Endothelial cell of umbilical vein (primary cell): ENCODE measurements at regions not wholly inside any gene's neighbourhood (a gene's known extent, or its start where the extent isn't known, plus 50 kb on each side); places are given as distances from the start of the nearest gene placed in this dataset.
A peak's percentile ranks its signal among the peaks of the same experiment; 100 is the strongest.

Source experiments
- BruUV-seq: library from RNA; stranded (reverse); fragments of 400-500 nt; replicated peaks from 2 replicates; lab custom pipeline; 2021; lab: Mats Ljungman, UMichigan
- CTCF ChIA-PET: fragments of 300-600, 350-600 bp; sonication (Branson Sonifier 250); formaldehyde crosslinking; loops from one replicate; lab custom pipeline; 2021; ENCODE audit warnings: antibody characterized with exemption, inconsistent platforms; lab: Charles Lee
- POLR2A ChIA-PET: fragments of 300-600, 350-600 bp; sonication (Branson Sonifier 250); formaldehyde crosslinking; loops from one replicate; lab custom pipeline; 2021; ENCODE audit warnings: antibody characterized with exemption, inconsistent platforms; lab: Charles Lee
- DNase-seq: peaks from one replicate; pipeline ENCODE4 v3.0.0-alpha.2; 2011; ENCODE audit warnings: low read depth, low spot score
- FAIRE-seq: peaks from 2 replicates; lab custom pipeline; 2011; peaks lifted over from hg19 to GRCh38; lab: Jason Lieb, UNC
- H2AFZ ChIP-seq: 2 replicates; pipeline ENCODE4 v1.6.0; 2012; ENCODE audit warnings: low read depth, low read length, control low read depth, inconsistent platforms
- H3K27ac ChIP-seq: 2 replicates; pipeline ENCODE4 v1.5.1; 2011; ENCODE audit warnings: low read depth, mild to moderate bottlenecking, control low read depth, low read length, moderate library complexity; ENCODE audit not compliant: insufficient read depth
- H3K27me3 ChIP-seq, 2 experiments: 2 replicates each; pipeline versions ENCODE4 v1.6.0 to v1.6.1; 2011; ENCODE audit warnings: low read length in 2 of 2, mixed read lengths in 1 of 2; ENCODE audit not compliant: control insufficient read depth in 2 of 2, insufficient read depth in 2 of 2
- H3K36me3 ChIP-seq, 2 experiments: 2 replicates in 1 of 2; 3 replicates in 1 of 2; pipeline ENCODE4 v1.5.1; 2011; ENCODE audit warnings: low read length in 2 of 2, mild to moderate bottlenecking in 1 of 2, moderate library complexity in 1 of 2; ENCODE audit not compliant: control insufficient read depth in 2 of 2, insufficient read depth in 2 of 2; ENCODE audit errors: extremely low read depth in 1 of 2
- H3K4me1 ChIP-seq: 3 replicates; pipeline ENCODE4 v1.5.1; 2011; ENCODE audit warnings: mild to moderate bottlenecking, low read length; ENCODE audit not compliant: control insufficient read depth, insufficient read depth; ENCODE audit errors: extremely low read depth
- H3K4me2 ChIP-seq: 2 replicates; pipeline ENCODE4 v1.6.1; 2011; ENCODE audit warnings: low read length, control low read depth, mixed read lengths; ENCODE audit not compliant: insufficient read depth
- H3K4me3 ChIP-seq, 3 experiments: fragments of 200-600 bp in 1 of 3; sonication (generic), shearing (Covaris generic) in 1 of 3; replicated peaks in 1 of 3; 2 replicates each; pipeline ENCODE4 v1.5.1; 2011 to 2016; ENCODE audit warnings: control low read depth in 3 of 3, low read length in 3 of 3, mild to moderate bottlenecking in 2 of 3, inconsistent platforms in 1 of 3, low read depth in 1 of 3, moderate library complexity in 1 of 3; ENCODE audit not compliant: insufficient read depth in 1 of 3
- H3K79me2 ChIP-seq: 2 replicates; pipeline ENCODE4 v1.6.0; 2012; ENCODE audit warnings: low read length, inconsistent platforms; ENCODE audit not compliant: control insufficient read depth, insufficient read depth
- H3K9ac ChIP-seq: replicated peaks from 2 replicates; pipeline ENCODE3; 2011; ENCODE audit warnings: low read length, control low read depth; ENCODE audit not compliant: insufficient read depth; ENCODE audit errors: extremely low read depth
- H3K9me1 ChIP-seq: replicated peaks from 3 replicates; pipeline ENCODE4 v1.6.0; 2011; ENCODE audit warnings: mild to moderate bottlenecking, low read length; ENCODE audit not compliant: control insufficient read depth, insufficient read depth; ENCODE audit errors: extremely low read depth
- H3K9me3 ChIP-seq: replicated peaks from 2 replicates; pipeline ENCODE4 v1.5.1; 2012; ENCODE audit warnings: low read length, inconsistent platforms; ENCODE audit not compliant: control insufficient read depth, insufficient read depth
- H4K20me1 ChIP-seq: replicated peaks from 2 replicates; pipeline ENCODE3; 2011; ENCODE audit warnings: mild to moderate bottlenecking, low read length; ENCODE audit not compliant: control insufficient read depth, insufficient read depth; ENCODE audit errors: extremely low read depth
- EZH2 ChIP-seq: IDR thresholded peaks from 2 replicates; pipeline ENCODE4 v1.6.1; 2012; ENCODE audit warnings: borderline replicate concordance, low read depth, mild to moderate bottlenecking, moderate library complexity, low read length, inconsistent platforms; ENCODE audit not compliant: severe bottlenecking
- FOS ChIP-seq: IDR thresholded peaks from 2 replicates; pipeline ENCODE4 v1.6.1; 2011; ENCODE audit warnings: mild to moderate bottlenecking, low read length, moderate library complexity, borderline replicate concordance; ENCODE audit not compliant: insufficient read depth
- GATA2 ChIP-seq: IDR thresholded peaks from 2 replicates; pipeline ENCODE4 v1.7.0; 2011; ENCODE audit warnings: low read depth, mild to moderate bottlenecking, moderate library complexity, mixed read lengths, low read length; ENCODE audit not compliant: insufficient read length, insufficient read depth
- JUN ChIP-seq: IDR thresholded peaks from 2 replicates; pipeline ENCODE4 v1.6.1; 2011; ENCODE audit warnings: borderline replicate concordance, low read depth; ENCODE audit not compliant: insufficient read length, insufficient read depth
- MAX ChIP-seq: IDR thresholded peaks from 2 replicates; pipeline ENCODE4 v1.6.1; 2011; ENCODE audit not compliant: insufficient read depth, insufficient read length
- MYC ChIP-seq: IDR thresholded peaks from one replicate; pipeline ENCODE4 v1.6.1; 2011; ENCODE audit warnings: mild to moderate bottlenecking, low read depth, low read length
- POLR2A ChIP-seq: IDR thresholded peaks from 2 replicates; pipeline ENCODE4 v1.6.1; 2012; ENCODE audit warnings: low read depth, mild to moderate bottlenecking, control low read depth, low read length
- POLR2AphosphoS5 ChIP-seq: IDR thresholded peaks from 2 replicates; pipeline ENCODE4 v1.6.1; 2012; ENCODE audit warnings: low read depth, mild to moderate bottlenecking, control low read depth, low read length, moderate library complexity; ENCODE audit not compliant: insufficient read depth
- dilution Hi-C: fragments of 300-500 bp; cut with MboI; formaldehyde crosslinking; loops from one replicate; pipeline ENCODE4 v1.15.0; 2019; ENCODE audit warnings: low sequenced_read_pairs; ENCODE audit not compliant: extremely low pct_ligation_motif_present
- intact Hi-C: fragments of 100-400 bp; cut with micrococcal nuclease; formaldehyde crosslinking; loops from one replicate; pipeline ENCODE4 v1.10.0; 2022
- TF ChIP-seq, protein P1 (sequence below), 2 donors: IDR thresholded peaks; 1 replicate in 1 of 2; 2 replicates in 1 of 2; pipeline ENCODE4 v1.5.1; 2011; ENCODE audit warnings: low read length in 2 of 2, mild to moderate bottlenecking in 2 of 2, moderate library complexity in 2 of 2, control low read depth in 1 of 2, inconsistent platforms in 1 of 2, low read depth in 1 of 2; ENCODE audit not compliant: insufficient read depth in 1 of 2; ENCODE audit errors: extremely low read depth in 1 of 2

DNA sequence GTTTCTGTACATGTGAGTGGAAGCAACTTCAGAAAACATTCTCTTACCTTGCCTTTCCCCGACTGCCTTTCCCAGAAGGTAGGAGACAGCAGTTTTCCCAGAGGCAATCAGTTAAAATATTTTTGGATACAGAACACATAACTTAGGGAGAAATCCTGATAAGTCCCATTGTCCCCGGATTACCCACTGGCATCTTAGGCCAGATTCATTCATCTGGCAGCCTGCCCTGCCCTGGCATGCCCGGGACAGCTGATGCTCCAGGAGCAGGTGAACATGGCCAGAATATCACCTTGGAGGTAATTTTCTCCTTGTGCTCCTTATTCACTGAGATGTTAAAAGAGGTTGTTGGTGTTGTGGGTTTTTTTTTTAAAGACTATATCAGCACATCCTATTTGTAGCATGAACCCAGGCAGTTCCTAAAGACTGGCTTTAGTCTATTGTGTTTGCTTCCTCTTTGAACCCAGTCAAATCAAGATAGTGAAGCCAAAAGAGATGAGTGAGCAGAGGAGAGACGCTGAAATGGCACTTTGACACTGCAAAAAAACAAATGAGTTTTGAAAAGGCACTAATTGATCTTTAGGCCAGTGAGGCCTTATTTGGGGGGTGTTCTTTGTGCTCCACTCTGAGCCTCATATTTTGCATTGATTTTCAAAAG is 139.6 kb downstream of the PLPP3 start:
- BruUV-seq = no TSS peak
- peak; percentile 29 for DNase-seq
- CTCF ChIA-PET = no interaction called here

More for the DNA sequence above, 139.6 kb downstream of the PLPP3 start:
- no peak overlapping the region for H3K27ac ChIP-seq
- no peak overlapping the region for H3K4me3 ChIP-seq
- H3K4me2 ChIP-seq = no peak overlapping the region
- POLR2A ChIA-PET = no interaction called here
- H2AFZ ChIP-seq = no peak overlapping the region
- no peaks in the 10 kb centered on the region for H3K9me3 ChIP-seq
- H3K79me2 ChIP-seq = no peaks in the 10 kb centered on the region
- no peaks in the 10 kb centered on the region for H4K20me1 ChIP-seq
- no peak for FAIRE-seq
- dilution Hi-C loops (no loop called here), intact Hi-C loops (no loop called here)
- TF ChIP-seq GATA2 (no peak), POLR2AphosphoS5 (no peak), JUN (no peak), MAX (no peak), MYC (no peak), EZH2 (no peak), POLR2A (no peak), FOS (no peak)
- TF ChIP-seq, protein P1, sequence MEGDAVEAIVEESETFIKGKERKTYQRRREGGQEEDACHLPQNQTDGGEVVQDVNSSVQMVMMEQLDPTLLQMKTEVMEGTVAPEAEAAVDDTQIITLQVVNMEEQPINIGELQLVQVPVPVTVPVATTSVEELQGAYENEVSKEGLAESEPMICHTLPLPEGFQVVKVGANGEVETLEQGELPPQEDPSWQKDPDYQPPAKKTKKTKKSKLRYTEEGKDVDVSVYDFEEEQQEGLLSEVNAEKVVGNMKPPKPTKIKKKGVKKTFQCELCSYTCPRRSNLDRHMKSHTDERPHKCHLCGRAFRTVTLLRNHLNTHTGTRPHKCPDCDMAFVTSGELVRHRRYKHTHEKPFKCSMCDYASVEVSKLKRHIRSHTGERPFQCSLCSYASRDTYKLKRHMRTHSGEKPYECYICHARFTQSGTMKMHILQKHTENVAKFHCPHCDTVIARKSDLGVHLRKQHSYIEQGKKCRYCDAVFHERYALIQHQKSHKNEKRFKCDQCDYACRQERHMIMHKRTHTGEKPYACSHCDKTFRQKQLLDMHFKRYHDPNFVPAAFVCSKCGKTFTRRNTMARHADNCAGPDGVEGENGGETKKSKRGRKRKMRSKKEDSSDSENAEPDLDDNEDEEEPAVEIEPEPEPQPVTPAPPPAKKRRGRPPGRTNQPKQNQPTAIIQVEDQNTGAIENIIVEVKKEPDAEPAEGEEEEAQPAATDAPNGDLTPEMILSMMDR (IDR thresholded peaks at IDR 0.05; ENCODE audit: extremely low read depth in 1 of 2, insufficient read depth in 1 of 2, low read depth in 1 of 2, low read length in 2 of 2) = no peak
- peaks cover 2% of the 10 kb centered on the region for H3K4me1 ChIP-seq
- no peak overlapping the region for H3K9ac ChIP-seq
- H3K36me3 ChIP-seq = no peaks in the 10 kb centered on the region
- no peaks in the 10 kb centered on the region for H3K9me1 ChIP-seq
- H3K27me3 ChIP-seq = no peaks in the 10 kb centered on the region
